ENCODE measurements at regions not wholly inside any gene's neighbourhood (a gene's known extent, or its start where the extent isn't known, plus 50 kb on each side); places are given as distances from the start of the nearest gene placed in this dataset.

DNA sequence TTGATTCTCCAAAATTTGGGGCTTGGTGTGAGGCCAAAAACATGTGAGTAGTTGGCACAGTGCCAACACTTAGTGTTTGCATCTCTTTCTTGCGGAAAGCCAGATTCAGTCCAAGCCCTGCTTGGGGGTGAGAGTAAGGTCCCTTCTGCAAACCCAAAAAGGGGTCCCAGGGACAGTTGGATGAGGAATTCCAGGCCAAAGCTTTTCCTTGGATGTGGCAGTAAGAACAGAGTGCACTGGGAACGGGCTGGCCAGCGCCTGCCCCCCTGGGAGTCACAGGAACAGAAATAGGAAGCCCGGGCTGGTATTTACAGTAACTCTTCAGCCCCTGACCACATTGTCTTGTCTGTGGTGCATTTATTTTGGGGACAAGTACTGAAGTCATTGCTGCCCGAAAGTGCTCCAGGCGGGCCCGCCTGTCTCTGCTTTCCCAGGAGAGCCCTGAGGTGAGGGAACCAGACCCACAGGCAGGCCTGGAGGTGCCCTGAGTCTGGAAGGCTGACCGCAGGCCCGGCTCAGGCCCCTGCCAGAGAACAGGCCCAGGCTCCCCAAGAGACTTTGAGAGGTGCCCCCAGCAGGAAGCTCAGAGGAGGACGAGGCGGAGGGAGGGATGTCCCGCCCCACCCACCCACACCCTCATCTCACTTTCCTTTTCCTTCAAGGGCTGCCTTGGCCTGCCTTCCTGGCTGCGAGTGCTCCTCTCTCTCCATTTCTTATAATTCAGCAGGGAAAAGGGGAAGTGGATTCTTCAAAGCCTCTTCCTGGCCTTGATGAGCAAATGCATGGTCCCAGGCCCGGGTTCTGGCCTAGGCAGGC, 218.4 kb downstream of the MAFB start:
- WGBS, result 93% methylated on average over 14 of the region's 14 CpGs
- Histone ChIP-seq H3K4me1 (ENCODE audit: insufficient read depth, low read length) (no peaks in the 10 kb centered on the region), H3K27ac (ENCODE audit: low read depth, low read length) (no peak overlapping the region)

DNA sequence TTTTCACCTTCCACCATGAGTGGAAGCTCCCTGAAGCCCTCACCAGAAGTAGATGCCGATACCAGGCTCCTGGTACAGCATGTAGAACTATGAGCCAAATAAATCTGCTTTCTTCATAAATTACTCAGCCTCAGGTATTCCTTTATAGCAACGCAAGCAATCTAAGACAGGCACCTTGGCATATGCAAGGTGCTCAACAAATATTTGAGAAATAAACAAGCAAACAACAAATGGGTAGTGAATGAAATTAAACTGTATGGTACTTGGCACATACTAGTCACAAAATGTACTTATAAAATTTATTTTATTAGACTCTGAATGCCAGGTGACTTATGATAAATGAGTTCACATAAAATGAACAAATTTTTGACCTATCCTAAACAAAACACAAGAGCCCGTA, 220.3 kb downstream of the MAFB start:
- 95% methylated on average over 2 of the region's 3 CpGs for WGBS
- Histone ChIP-seq H3K4me1 (ENCODE audit: insufficient read depth, low read length) (no peaks in the 10 kb centered on the region), H3K4me3 (ENCODE audit: low read length) (no peak overlapping the region), H3K27me3 (ENCODE audit: insufficient read depth, low read length) (no peaks in the 10 kb centered on the region), H3K27ac (ENCODE audit: low read depth, low read length) (no peak overlapping the region), H3K9ac (ENCODE audit: low read depth, low read length) (no peak overlapping the region), H3K36me3 (ENCODE audit: insufficient read depth, low read length) (no peaks in the 10 kb centered on the region), H3K9me3 (ENCODE audit: insufficient read depth, low read depth, low read length) (no peaks in the 10 kb centered on the region)

More for the DNA sequence above, 218.4 kb downstream of the MAFB start:
- Histone ChIP-seq H3K9ac (ENCODE audit: low read depth, low read length) (no peak overlapping the region), H3K27me3 (ENCODE audit: insufficient read depth, low read length) (no peaks in the 10 kb centered on the region), H3K9me3 (ENCODE audit: insufficient read depth, low read depth, low read length) (no peaks in the 10 kb centered on the region), H3K36me3 (ENCODE audit: insufficient read depth, low read length) (no peaks in the 10 kb centered on the region), H3K4me3 (ENCODE audit: low read length) (no peak overlapping the region)

DNA sequence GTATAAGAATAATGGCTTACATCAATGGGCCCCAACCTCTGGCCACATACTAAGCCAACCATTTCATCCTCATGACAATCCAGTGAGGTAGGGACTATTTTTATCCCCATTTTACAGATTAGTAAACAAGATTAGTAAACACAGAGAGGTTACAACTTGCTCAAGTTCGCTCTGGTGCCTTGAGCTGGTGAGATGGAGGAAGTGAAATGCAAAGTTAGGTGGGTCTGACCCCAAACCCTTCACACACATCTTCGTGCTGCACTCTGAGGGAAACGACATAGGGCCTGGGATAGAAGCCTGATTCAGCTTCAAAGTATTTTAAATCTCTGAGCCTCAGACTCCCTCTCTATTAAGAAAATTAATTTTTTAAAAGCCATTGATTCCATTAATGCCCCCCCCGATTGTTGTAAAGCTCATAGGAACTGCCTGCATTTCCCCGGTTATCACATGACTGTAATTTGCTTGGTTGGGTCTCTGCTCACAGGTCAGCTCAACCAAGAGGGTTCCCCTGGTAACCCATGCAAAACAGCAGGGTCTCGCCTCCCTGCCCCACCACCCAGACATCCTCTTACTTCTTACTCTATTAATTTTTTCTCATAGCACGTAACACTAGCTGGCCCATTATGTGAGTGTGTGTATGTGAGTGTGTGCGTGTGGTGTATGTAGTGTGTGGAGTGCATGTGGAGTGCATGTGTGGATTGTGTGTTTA, 221.2 kb downstream of the MAFB start:
- H3K36me3 ChIP-seq (ENCODE audit: insufficient read depth, low read length), result no peaks in the 10 kb centered on the region
- H3K4me1 ChIP-seq (ENCODE audit: insufficient read depth, low read length), result no peaks in the 10 kb centered on the region
- H3K9ac ChIP-seq (ENCODE audit: low read depth, low read length), result no peak overlapping the region
- no peaks in the 10 kb centered on the region for H3K9me3 ChIP-seq (ENCODE audit: insufficient read depth, low read depth, low read length)
- whole genome bisulfite sequencing, result 95% methylated on average over 8 of the region's 8 CpGs
- H3K27ac ChIP-seq (ENCODE audit: low read depth, low read length), result no peak overlapping the region
- H3K27me3 ChIP-seq (ENCODE audit: insufficient read depth, low read length), result no peaks in the 10 kb centered on the region
- H3K4me3 ChIP-seq (ENCODE audit: low read length), result no peak overlapping the region

DNA sequence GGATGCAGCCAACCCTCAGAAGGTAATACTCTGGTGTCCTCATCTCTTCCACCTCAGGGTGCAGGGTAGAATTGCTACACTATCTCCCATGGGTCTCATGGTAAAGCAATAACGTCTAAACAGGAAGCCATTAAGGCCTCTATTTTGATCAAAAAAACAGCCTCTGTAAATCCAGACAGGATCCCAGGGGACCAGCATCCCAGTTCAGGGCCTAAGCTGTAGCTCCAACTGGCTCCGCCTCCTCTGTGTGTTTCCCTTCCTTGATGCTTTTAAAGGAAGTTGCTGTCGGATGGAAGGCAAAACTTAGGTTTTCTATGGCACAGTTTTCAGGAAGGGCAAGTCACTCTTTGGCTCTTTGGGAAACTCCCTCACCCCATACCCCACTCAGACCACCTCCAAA, 222.0 kb downstream of the MAFB start:
- H3K9me3 ChIP-seq (ENCODE audit: insufficient read depth, low read depth, low read length), result no peaks in the 10 kb centered on the region
- H3K9ac ChIP-seq (ENCODE audit: low read depth, low read length), result no peak overlapping the region
- WGBS, result 91% methylated on average over 3 of the region's 3 CpGs
- no peak overlapping the region for H3K4me3 ChIP-seq (ENCODE audit: low read length)
- H3K4me1 ChIP-seq (ENCODE audit: insufficient read depth, low read length), result no peaks in the 10 kb centered on the region
- no peaks in the 10 kb centered on the region for H3K27me3 ChIP-seq (ENCODE audit: insufficient read depth, low read length)
- no peak overlapping the region for H3K27ac ChIP-seq (ENCODE audit: low read depth, low read length)
- no peaks in the 10 kb centered on the region for H3K36me3 ChIP-seq (ENCODE audit: insufficient read depth, low read length)

DNA sequence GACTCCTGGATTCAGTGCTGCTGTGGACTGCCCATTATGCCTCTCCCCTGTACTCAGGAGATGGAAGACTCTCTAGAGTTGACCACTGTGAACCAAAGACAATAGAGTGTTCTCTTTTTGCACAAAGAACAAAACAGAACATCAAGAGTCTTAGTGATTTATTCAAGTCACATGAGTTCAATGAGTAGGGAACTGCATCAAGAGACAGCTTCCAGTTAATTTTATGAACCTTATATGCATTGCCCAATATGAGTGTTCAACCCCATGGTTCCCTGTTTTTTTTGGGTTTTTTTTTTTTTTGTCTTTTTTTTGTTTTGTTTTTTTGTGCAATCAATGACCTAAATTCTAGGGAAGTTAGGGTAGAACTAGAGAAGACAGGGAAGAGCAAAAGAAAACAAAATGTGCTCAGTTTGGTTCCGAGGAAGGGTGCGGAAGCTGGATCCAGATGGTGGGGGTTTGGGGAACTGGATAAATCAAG, 224.3 kb downstream of the MAFB start:
- H3K36me3 ChIP-seq (ENCODE audit: insufficient read depth, low read length), result no peaks in the 10 kb centered on the region
- no peaks in the 10 kb centered on the region for H3K9me3 ChIP-seq (ENCODE audit: insufficient read depth, low read depth, low read length)
- no peak overlapping the region for H3K9ac ChIP-seq (ENCODE audit: low read depth, low read length)
- no peak overlapping the region for H3K27ac ChIP-seq (ENCODE audit: low read depth, low read length)
- H3K4me1 ChIP-seq (ENCODE audit: insufficient read depth, low read length), result no peaks in the 10 kb centered on the region
- 97% methylated on average over 2 of the region's 2 CpGs for WGBS
- H3K4me3 ChIP-seq (ENCODE audit: low read length), result no peak overlapping the region
- no peaks in the 10 kb centered on the region for H3K27me3 ChIP-seq (ENCODE audit: insufficient read depth, low read length)

DNA sequence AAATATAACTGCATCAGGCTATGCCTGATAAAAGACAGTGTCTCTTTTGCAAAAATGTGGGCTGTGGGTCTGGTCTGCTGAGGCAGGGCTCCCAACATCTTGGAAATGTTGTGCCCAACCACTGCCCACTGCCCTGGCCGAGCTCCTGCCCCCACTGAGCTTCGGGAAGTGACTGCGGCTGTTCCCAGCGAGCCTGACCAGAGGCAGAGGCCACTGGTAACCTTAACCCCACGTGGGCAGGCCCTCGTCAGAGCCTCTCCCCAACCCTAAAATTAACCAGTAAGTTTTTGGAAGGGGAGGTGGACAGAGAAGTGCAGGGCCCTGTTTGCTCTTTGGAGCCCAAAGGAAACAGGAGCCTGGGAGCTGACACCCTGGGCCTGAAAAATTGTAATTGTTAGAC, 225.9 kb downstream of the MAFB start:
- Histone ChIP-seq H3K9me3 (ENCODE audit: insufficient read depth, low read depth, low read length) (no peaks in the 10 kb centered on the region), H3K27ac (ENCODE audit: low read depth, low read length) (no peak overlapping the region), H3K9ac (ENCODE audit: low read depth, low read length) (no peak overlapping the region), H3K4me3 (ENCODE audit: low read length) (no peak overlapping the region), H3K27me3 (ENCODE audit: insufficient read depth, low read length) (no peaks in the 10 kb centered on the region), H3K36me3 (ENCODE audit: insufficient read depth, low read length) (no peaks in the 10 kb centered on the region), H3K4me1 (ENCODE audit: insufficient read depth, low read length) (no peaks in the 10 kb centered on the region)
- 86% methylated on average over 6 of the region's 6 CpGs for WGBS

DNA sequence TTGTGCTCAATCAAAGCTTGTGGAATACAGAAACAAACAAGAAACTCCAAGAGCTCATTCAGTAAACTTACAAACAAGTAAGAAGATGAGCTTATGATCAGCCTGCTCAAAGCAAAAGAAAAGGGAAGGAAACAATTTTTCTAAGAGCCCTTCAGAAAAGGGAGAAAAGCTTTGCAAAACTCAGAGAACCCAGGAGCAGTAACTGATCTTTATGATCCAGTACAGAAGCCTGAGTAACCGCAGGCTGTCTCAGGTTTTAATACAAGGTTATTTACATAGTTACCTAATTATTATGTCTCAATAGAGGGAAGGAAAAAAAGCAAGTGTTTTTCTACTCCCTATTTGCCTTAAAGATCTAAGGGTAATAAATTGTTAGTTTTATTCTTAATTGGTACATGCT, 226.5 kb downstream of the MAFB start:
- H3K27me3 ChIP-seq (ENCODE audit: insufficient read depth, low read length), result no peaks in the 10 kb centered on the region
- no peaks in the 10 kb centered on the region for H3K9me3 ChIP-seq (ENCODE audit: insufficient read depth, low read depth, low read length)
- H3K4me3 ChIP-seq (ENCODE audit: low read length), result no peak overlapping the region
- H3K4me1 ChIP-seq (ENCODE audit: insufficient read depth, low read length), result no peaks in the 10 kb centered on the region
- H3K9ac ChIP-seq (ENCODE audit: low read depth, low read length), result no peak overlapping the region
- no peak overlapping the region for H3K27ac ChIP-seq (ENCODE audit: low read depth, low read length)
- 100% methylated on average over 1 of the region's 1 CpG for WGBS
- H3K36me3 ChIP-seq (ENCODE audit: insufficient read depth, low read length), result no peaks in the 10 kb centered on the region

DNA sequence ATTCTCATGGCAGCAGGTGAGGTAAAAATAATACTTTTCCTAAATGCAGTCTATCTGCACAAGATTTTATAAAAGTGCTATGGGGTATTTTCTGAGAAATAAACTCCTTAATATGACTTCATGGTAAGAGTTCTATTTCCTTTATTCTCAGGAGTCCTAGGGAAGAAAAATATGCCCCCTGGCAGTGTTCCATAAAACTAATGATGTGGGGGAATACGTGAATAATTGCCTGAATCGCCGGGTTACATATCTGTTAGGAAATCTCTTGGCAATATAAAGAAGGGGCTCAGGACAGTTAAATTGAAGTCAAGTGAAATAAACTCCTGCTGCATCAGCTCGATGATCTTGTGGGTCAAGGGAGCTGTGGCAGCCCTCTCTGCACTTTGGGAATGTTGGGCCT, 229.7 kb downstream of the MAFB start:
- H3K27me3 ChIP-seq (ENCODE audit: insufficient read depth, low read length), result no peaks in the 10 kb centered on the region; the same call in 1 of the 2 replicates
- H3K4me1 ChIP-seq (ENCODE audit: insufficient read depth, low read length), result no peaks in the 10 kb centered on the region
- H3K4me3 ChIP-seq (ENCODE audit: low read length), result no peak overlapping the region
- no peaks in the 10 kb centered on the region for H3K9me3 ChIP-seq (ENCODE audit: insufficient read depth, low read depth, low read length)
- no peak overlapping the region for H3K9ac ChIP-seq (ENCODE audit: low read depth, low read length)
- H3K27ac ChIP-seq (ENCODE audit: low read depth, low read length), result no peak overlapping the region
- H3K36me3 ChIP-seq (ENCODE audit: insufficient read depth, low read length), result no peaks in the 10 kb centered on the region
- 93% methylated on average over 4 of the region's 4 CpGs for WGBS

DNA sequence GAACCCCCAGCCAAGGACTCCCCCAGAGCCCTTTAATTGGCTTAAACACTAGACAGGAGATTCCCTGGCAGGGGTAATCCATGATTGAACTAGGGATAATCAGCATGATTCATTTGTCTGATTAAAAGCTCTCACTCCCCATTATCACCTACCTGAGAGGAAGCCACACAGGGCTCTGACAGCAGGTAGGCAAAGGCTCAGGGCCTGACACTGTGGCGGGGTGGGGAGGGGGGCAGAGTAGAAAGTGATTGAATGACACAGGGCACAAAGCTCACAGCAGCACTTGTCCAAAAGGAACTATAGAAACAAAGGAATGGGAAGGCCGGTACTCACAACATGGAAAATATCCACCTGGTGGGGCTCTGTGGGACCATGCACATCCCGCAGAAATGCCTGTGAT, 231.6 kb downstream of the MAFB start:
- H3K36me3 ChIP-seq (ENCODE audit: insufficient read depth, low read length), result no peaks in the 10 kb centered on the region
- no peaks in the 10 kb centered on the region for H3K4me1 ChIP-seq (ENCODE audit: insufficient read depth, low read length)
- WGBS, result 74% methylated on average over 2 of the region's 3 CpGs
- no peak overlapping the region for H3K27ac ChIP-seq (ENCODE audit: low read depth, low read length)
- no peak overlapping the region for H3K4me3 ChIP-seq (ENCODE audit: low read length)
- no peaks in the 10 kb centered on the region; the same call in 1 of the 2 replicates for H3K27me3 ChIP-seq (ENCODE audit: insufficient read depth, low read length)
- no peaks in the 10 kb centered on the region for H3K9me3 ChIP-seq (ENCODE audit: insufficient read depth, low read depth, low read length)
- H3K9ac ChIP-seq (ENCODE audit: low read depth, low read length), result no peak overlapping the region

DNA sequence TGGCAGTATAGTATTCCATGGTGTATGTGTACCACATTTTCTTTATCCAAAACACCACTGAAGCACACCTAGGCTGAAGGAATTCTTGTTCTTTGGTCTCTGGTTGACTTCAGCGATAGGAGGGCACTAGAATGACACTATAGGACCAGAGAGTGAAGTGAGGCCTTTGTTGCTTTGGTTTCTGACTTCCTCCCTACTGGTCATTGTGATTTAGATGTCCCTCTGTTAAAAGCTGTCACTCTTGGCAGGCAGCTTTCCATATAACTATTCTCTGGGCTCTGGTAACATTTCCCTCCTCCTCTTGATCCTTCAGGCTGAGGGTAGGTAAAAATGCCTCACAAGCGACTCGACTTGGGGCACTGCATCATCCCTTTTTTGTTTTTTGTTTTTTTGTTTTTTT, 236.3 kb downstream of the MAFB start:
- Histone ChIP-seq H3K36me3 (ENCODE audit: insufficient read depth, low read length) (no peaks in the 10 kb centered on the region), H3K9ac (ENCODE audit: low read depth, low read length) (no peak overlapping the region), H3K9me3 (ENCODE audit: insufficient read depth, low read depth, low read length) (no peaks in the 10 kb centered on the region), H3K4me3 (ENCODE audit: low read length) (no peak overlapping the region), H3K27ac (ENCODE audit: low read depth, low read length) (no peak overlapping the region), H3K27me3 (ENCODE audit: insufficient read depth, low read length) (no peaks in the 10 kb centered on the region; the same call in 1 of the 2 replicates), H3K4me1 (ENCODE audit: insufficient read depth, low read length) (peaks cover 11% of the 10 kb centered on the region; the same call in 1 of the 2 replicates)
- 80% methylated on average over 3 of the region's 3 CpGs for WGBS

DNA sequence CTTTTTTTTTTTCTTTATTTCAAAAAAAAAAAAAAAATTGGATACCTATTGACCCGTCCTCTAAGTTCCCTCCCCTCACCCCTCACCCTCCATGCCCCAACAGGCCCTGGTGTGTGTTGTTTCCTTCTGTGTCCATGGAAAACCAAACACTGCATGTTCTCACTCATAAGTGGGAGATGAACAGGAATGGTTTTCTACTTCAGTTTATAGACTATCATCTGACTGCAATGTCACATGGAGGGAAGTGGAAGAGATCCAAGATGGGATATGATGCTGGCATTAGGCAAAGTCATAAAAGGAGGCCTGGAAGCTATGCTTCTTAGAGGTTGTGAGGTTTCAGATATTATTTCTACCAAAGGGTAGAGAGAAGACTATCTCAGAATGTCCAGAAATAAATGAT, 237.5 kb downstream of the MAFB start:
- WGBS, result no CpG with 5 or more reads among the region's 1 CpG
- no peak overlapping the region for H3K9ac ChIP-seq (ENCODE audit: low read depth, low read length)
- H3K27me3 ChIP-seq (ENCODE audit: insufficient read depth, low read length), result no peaks in the 10 kb centered on the region; the same call in 1 of the 2 replicates

More for the DNA sequence above, 237.5 kb downstream of the MAFB start:
- Histone ChIP-seq H3K4me1 (ENCODE audit: insufficient read depth, low read length) (peaks cover 16% of the 10 kb centered on the region; the same call in 1 of the 2 replicates), H3K4me3 (ENCODE audit: low read length) (no peak overlapping the region), H3K27ac (ENCODE audit: low read depth, low read length) (no peak overlapping the region), H3K36me3 (ENCODE audit: insufficient read depth, low read length) (no peaks in the 10 kb centered on the region), H3K9me3 (ENCODE audit: insufficient read depth, low read depth, low read length) (no peaks in the 10 kb centered on the region)
